ENCODE measurements at regions not wholly inside any gene's neighbourhood (a gene's known extent, or its start where the extent isn't known, plus 50 kb on each side); places are given as distances from the start of the nearest gene placed in this dataset.

DNA sequence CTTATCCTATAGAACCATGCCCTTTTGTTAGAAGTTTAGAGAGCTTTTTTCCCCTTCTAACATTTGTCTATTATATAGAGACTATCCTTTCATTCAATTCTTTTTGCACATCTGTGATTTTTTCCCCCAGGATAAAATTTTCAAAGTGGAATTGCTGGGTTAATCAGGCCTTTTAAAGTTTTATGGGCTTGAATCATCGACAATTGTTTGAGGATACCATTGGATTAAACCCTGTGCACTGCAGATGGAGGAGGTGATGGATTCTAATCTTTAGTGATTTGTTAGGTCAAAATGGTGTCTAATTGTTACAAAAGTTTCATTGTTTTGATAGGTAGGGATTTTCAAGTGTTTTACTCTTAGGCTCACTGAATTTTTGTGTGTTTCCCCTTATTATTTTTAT, 463.7 kb upstream of the CFAP20DC start:
- intact Hi-C loops (cut with DNase I) = no loop called here
- H3K27ac ChIP-seq = no peak overlapping the region
- H3K27me3 ChIP-seq = no peaks in the 10 kb centered on the region
- no peaks in the 10 kb centered on the region for H3K36me3 ChIP-seq
- H3K9me3 ChIP-seq = no peaks in the 10 kb centered on the region
- ATAC-seq (no peak), DNase-seq (no peak)
- no peaks in the 10 kb centered on the region for H3K4me1 ChIP-seq
- no peak overlapping the region for H3K4me3 ChIP-seq
- TF ChIP-seq, protein P1, sequence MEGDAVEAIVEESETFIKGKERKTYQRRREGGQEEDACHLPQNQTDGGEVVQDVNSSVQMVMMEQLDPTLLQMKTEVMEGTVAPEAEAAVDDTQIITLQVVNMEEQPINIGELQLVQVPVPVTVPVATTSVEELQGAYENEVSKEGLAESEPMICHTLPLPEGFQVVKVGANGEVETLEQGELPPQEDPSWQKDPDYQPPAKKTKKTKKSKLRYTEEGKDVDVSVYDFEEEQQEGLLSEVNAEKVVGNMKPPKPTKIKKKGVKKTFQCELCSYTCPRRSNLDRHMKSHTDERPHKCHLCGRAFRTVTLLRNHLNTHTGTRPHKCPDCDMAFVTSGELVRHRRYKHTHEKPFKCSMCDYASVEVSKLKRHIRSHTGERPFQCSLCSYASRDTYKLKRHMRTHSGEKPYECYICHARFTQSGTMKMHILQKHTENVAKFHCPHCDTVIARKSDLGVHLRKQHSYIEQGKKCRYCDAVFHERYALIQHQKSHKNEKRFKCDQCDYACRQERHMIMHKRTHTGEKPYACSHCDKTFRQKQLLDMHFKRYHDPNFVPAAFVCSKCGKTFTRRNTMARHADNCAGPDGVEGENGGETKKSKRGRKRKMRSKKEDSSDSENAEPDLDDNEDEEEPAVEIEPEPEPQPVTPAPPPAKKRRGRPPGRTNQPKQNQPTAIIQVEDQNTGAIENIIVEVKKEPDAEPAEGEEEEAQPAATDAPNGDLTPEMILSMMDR (IDR thresholded peaks at IDR 0.05) = no peak

DNA sequence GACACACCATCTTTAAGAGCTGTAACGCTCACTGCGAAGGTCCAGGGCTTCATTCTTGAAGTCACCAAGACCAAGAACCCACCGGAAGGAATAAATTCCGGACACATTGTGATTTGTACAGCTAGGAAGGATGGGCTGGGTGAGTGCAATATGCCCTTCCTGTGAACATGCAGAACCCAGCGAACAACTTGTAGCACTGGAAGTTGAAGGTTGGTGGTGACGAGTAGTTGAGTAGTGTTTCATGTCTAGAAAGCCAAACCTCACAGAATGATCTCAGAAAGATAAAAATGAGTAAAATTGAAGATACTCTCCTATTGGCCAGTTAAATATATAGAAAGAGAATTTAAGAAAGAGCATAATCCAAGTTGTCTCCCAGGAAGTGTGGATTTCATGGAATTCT, 462.2 kb upstream of the CFAP20DC start:
- no peak overlapping the region for H3K4me3 ChIP-seq
- ATAC-seq (no peak), DNase-seq (no peak)
- H3K4me1 ChIP-seq = no peaks in the 10 kb centered on the region
- H3K9me3 ChIP-seq = no peaks in the 10 kb centered on the region
- no peaks in the 10 kb centered on the region for H3K27me3 ChIP-seq
- no peaks in the 10 kb centered on the region for H3K36me3 ChIP-seq
- intact Hi-C loops (cut with DNase I) = no loop called here
- TF ChIP-seq, protein P1 (IDR thresholded peaks at IDR 0.05) = no peak
- H3K27ac ChIP-seq = no peak overlapping the region

DNA sequence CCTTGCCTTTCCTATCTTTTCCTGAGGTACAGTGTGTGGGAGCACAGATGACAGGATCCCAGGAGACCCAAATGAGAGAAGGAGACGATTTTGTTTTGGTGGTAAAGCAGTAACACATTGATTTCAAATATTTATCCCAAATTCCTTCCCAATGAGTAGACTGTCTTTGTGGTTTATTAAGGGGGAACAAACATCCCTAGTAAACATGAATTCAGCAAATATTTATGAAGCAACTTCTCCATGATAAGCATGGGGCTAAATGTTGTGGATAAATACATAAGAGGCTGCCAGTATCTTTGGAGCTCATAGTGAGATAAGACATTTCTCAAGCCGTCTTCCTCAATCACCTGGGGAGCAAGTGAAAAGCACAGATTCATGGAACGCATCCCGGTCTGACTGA, 460.8 kb upstream of the CFAP20DC start:
- Histone ChIP-seq H3K36me3 (no peaks in the 10 kb centered on the region), H3K9me3 (no peaks in the 10 kb centered on the region), H3K4me3 (no peak overlapping the region), H3K27ac (no peak overlapping the region), H3K4me1 (no peaks in the 10 kb centered on the region), H3K27me3 (no peaks in the 10 kb centered on the region)
- intact Hi-C loops (cut with DNase I) = no loop called here
- no peak for ATAC-seq
- DNase-seq = no peak
- TF ChIP-seq, protein P1 (IDR thresholded peaks at IDR 0.05) = no peak

DNA sequence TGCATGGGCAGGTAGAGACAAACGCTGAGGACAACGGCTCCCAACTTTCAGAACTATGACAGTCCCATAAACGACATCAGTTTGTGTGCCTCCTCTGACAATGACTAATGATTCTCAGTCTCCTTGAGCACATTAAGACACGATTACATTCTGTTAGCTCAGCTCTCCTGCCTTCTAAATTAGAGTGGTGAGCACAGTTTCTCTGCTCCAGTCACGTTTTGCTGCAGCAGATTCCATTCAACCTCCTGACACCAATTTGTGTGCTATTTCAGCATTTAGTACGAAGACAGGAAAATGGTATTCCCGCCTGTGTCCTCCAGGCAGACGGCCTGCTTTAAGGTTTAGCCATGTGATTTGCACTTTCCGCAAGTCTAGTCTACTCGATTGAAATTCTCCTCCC, 458.4 kb upstream of the CFAP20DC start:
- Histone ChIP-seq H3K9me3 (no peaks in the 10 kb centered on the region), H3K27ac (no peak overlapping the region), H3K4me3 (no peak overlapping the region), H3K4me1 (no peaks in the 10 kb centered on the region), H3K27me3 (no peaks in the 10 kb centered on the region), H3K36me3 (no peaks in the 10 kb centered on the region)
- TF ChIP-seq, protein P1 (IDR thresholded peaks at IDR 0.05) = no peak
- no peak for DNase-seq
- intact Hi-C loops (cut with DNase I) = no loop called here
- ATAC-seq = no peak

DNA sequence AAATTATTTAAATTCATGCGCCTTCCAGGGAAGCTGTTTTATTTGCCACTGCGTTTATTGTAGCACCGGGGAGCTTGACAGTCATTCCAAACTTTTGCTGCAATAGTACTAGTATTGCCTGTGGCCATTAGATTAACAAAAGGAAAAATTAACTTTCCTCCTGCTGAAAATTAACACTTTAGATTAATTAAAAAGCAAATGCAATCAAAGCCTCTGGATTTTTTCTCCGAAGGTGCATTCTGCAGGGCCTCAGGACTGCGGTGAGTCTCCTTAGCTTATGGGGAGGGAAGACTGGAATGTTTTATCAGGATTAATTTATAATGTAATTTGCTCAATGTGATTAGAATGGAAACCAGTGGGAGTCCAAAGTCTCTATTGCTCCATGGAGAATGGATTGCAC, 456.4 kb upstream of the CFAP20DC start:
- Histone ChIP-seq H3K27ac (no peak overlapping the region), H3K4me1 (no peaks in the 10 kb centered on the region), H3K4me3 (no peak overlapping the region), H3K27me3 (no peaks in the 10 kb centered on the region), H3K9me3 (no peaks in the 10 kb centered on the region), H3K36me3 (no peaks in the 10 kb centered on the region)
- TF ChIP-seq, protein P1 (IDR thresholded peaks at IDR 0.05) = no peak
- intact Hi-C loops (cut with DNase I) = no loop called here
- no peak for DNase-seq
- no peak for ATAC-seq
